ENCODE measurements at regions not wholly inside any gene's neighbourhood (a gene's known extent, or its start where the extent isn't known, plus 50 kb on each side); places are given as distances from the start of the nearest gene placed in this dataset.

DNA sequence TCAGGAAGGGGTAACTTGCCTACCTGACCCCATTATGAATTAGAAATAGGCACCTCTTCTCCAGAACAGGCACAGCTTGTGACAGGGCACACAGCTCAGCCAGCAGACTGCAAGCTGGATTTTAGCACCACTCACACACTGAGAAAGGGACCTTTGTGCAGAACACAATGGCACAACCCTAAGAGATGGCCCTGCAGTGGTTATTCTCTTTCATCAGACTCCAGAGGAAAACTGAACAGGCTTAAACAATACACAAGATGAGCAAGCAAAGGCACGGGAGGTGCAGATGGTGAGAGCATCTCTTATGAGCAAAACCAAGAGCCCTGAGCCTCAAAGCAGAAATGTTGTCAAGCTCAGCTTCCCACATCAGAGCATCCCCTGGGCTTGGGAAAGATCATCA, 93.8 kb upstream of the LRRC55 start:
- no CpG with 5 or more reads among the region's 1 CpG for WGBS (ENCODE audit: extremely low coverage, insufficient read length, low lambda C conversion rate)
- H3K36me3 Mint-ChIP-seq (ENCODE audit: insufficient read depth in 1 of 3, low read depth in 3 of 3) = no peaks in the 10 kb centered on the region; a peak in 1 of 7 replicates
- Histone ChIP-seq H3K27ac (ENCODE audit: insufficient read length, low read depth, low read length) (no peak overlapping the region), H4K8ac (replicated peaks; ENCODE audit: insufficient read length, low read depth, low read length) (no peak overlapping the region), H2AK5ac (ENCODE audit: insufficient read length, low read length) (no peak overlapping the region), H3K18ac (ENCODE audit: insufficient read length, low read depth, low read length) (no peak overlapping the region), H3K9me3 (ENCODE audit: control insufficient read depth, low read depth, low read length) (no peaks in the 10 kb centered on the region), H3K4me2 (ENCODE audit: insufficient read depth, insufficient read length, low read length) (no peak overlapping the region), H3K4me1 (ENCODE audit: insufficient read depth, low read length) (peaks cover 4% of the 10 kb centered on the region; the same call in 1 of the 2 replicates), H2BK120ac (ENCODE audit: low read depth, low read length, poor library complexity, severe bottlenecking) (no peak overlapping the region), H3K79me1 (ENCODE audit: insufficient read depth, low read depth, low read length, poor library complexity, severe bottlenecking) (no peaks in the 10 kb centered on the region), H3K56ac (ENCODE audit: insufficient read length, low read depth, low read length) (no peak overlapping the region), H4K91ac (ENCODE audit: insufficient read length, low read depth, low read length) (no peak overlapping the region), H3T11ph (ENCODE audit: low read length) (no peak overlapping the region), H4K20me1 (ENCODE audit: control insufficient read depth, insufficient read depth, insufficient read length) (peaks cover 3% of the 10 kb centered on the region), H3K23ac (ENCODE audit: insufficient read length, low read depth, low read length) (no peak overlapping the region), H3K14ac (ENCODE audit: insufficient read depth, low read length) (no peak overlapping the region), H3K23me2 (ENCODE audit: insufficient read length, low read depth, low read length, poor library complexity, severe bottlenecking) (no peaks in the 10 kb centered on the region), H2BK5ac (ENCODE audit: insufficient read length, low read length) (no peak overlapping the region), H2BK12ac (ENCODE audit: insufficient read length, low read depth, low read length) (no peak overlapping the region), H3K9ac (ENCODE audit: extremely low read depth, insufficient read length, low read length) (no peak overlapping the region), H2BK15ac (ENCODE audit: low read depth, low read length) (no peak overlapping the region), H3K27me3 (ENCODE audit: insufficient read depth, low read length) (no peaks in the 10 kb centered on the region), H2BK20ac (ENCODE audit: low read depth, low read length, poor library complexity, severe bottlenecking) (no peak overlapping the region), H2AFZ (ENCODE audit: low read length) (no peak overlapping the region), H4K5ac (ENCODE audit: insufficient read length, low read depth, low read length) (no peak overlapping the region), H3K4ac (ENCODE audit: low read depth, low read length) (no peak overlapping the region), H3K79me2 (ENCODE audit: insufficient read depth, low read length) (no peaks in the 10 kb centered on the region)
- no peak overlapping the region for H3K27ac Mint-ChIP-seq
- H3K9me3 Mint-ChIP-seq = no peaks in the 10 kb centered on the region; a peak in 3 of 5 replicates
- no peak for DNase-seq
- H3K4me1 Mint-ChIP-seq = 0 out of 4 replicates have a peak, but pooled peaks cover 0 to 3% of the 10 kb centered on the region in 2 experiments
- peaks cover 5% of the 10 kb centered on the region; the same call in 1 of the 2 replicates for H3K27me3 Mint-ChIP-seq (ENCODE audit: low read depth)
- TF ChIP-seq, protein P1, sequence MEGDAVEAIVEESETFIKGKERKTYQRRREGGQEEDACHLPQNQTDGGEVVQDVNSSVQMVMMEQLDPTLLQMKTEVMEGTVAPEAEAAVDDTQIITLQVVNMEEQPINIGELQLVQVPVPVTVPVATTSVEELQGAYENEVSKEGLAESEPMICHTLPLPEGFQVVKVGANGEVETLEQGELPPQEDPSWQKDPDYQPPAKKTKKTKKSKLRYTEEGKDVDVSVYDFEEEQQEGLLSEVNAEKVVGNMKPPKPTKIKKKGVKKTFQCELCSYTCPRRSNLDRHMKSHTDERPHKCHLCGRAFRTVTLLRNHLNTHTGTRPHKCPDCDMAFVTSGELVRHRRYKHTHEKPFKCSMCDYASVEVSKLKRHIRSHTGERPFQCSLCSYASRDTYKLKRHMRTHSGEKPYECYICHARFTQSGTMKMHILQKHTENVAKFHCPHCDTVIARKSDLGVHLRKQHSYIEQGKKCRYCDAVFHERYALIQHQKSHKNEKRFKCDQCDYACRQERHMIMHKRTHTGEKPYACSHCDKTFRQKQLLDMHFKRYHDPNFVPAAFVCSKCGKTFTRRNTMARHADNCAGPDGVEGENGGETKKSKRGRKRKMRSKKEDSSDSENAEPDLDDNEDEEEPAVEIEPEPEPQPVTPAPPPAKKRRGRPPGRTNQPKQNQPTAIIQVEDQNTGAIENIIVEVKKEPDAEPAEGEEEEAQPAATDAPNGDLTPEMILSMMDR (conservative IDR thresholded peaks at IDR 0.05) = no peak
- no peak overlapping the region for H3K4me3 Mint-ChIP-seq
